ENCODE measurements at regions not wholly inside any gene's neighbourhood (a gene's known extent, or its start where the extent isn't known, plus 50 kb on each side); places are given as distances from the start of the nearest gene placed in this dataset.

DNA sequence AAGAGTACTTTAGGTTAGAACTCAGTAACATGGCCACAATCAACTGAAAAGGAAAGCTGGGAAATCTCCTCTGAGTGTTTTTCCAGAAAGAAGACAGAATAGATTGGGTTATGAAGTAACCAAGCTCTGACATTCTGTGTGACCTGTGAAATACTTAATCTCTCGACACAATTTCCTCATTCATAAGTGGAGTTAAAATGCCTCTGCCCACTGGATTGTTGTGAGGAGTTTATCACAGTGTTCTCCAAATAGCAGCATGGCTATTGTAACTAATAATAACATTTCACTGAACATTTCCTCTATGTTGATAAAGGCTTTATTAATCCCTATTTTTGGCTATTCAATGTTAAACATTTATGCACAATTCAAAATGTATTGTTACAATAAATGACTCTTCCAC, 311.0 kb downstream of the GABRB2 start:
- no peak for DNase-seq (ENCODE audit: extremely low spot score)
- POLR2A ChIA-PET: no interaction called here
- TF ChIP-seq ZNF384 (IDR thresholded peaks at IDR 0.05) (no peak), SP1 (IDR thresholded peaks at IDR 0.05) (no peak)
- CTCF ChIA-PET: no interaction called here

- ChIA-PET CTCF (no interaction called here), POLR2A (no interaction called here)
- DNase-seq (ENCODE audit: extremely low spot score): no peak
- no peak for TF ChIP-seq SP1 (IDR thresholded peaks at IDR 0.05)
- no peak for TF ChIP-seq CTBP1 (IDR thresholded peaks at IDR 0.05; ENCODE audit: borderline replicate concordance)
- TF ChIP-seq LEF1 (IDR thresholded peaks at IDR 0.05; ENCODE audit: borderline replicate concordance): no peak
- TF ChIP-seq FOXM1 (IDR thresholded peaks at IDR 0.05; ENCODE audit: borderline replicate concordance): no peak
- TF ChIP-seq L3MBTL2 (conservative IDR thresholded peaks at IDR 0.05): no peak
- no peak for TF ChIP-seq FOXK2 (IDR thresholded peaks at IDR 0.05)
- no peak for TF ChIP-seq ELF4 (IDR thresholded peaks at IDR 0.05)
- no peak for TF ChIP-seq TARDBP (IDR thresholded peaks at IDR 0.05)
- no peak for TF ChIP-seq NFRKB (IDR thresholded peaks at IDR 0.05)
- TF ChIP-seq, protein P1, sequence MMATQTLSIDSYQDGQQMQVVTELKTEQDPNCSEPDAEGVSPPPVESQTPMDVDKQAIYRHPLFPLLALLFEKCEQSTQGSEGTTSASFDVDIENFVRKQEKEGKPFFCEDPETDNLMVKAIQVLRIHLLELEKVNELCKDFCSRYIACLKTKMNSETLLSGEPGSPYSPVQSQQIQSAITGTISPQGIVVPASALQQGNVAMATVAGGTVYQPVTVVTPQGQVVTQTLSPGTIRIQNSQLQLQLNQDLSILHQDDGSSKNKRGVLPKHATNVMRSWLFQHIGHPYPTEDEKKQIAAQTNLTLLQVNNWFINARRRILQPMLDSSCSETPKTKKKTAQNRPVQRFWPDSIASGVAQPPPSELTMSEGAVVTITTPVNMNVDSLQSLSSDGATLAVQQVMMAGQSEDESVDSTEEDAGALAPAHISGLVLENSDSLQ (IDR thresholded peaks at IDR 0.05): no peak
- no peak for TF ChIP-seq HDGF (IDR thresholded peaks at IDR 0.05; ENCODE audit: borderline replicate concordance)
- TF ChIP-seq SUZ12 (IDR thresholded peaks at IDR 0.05): no peak
- no peak for TF ChIP-seq ZNF384 (IDR thresholded peaks at IDR 0.05)
- no peak for TF ChIP-seq ARNT (IDR thresholded peaks at IDR 0.05)
- TF ChIP-seq BHLHE40 (IDR thresholded peaks at IDR 0.05; ENCODE audit: borderline replicate concordance): no peak
- no peak for TF ChIP-seq FOXA1 (IDR thresholded peaks at IDR 0.05)
Observed at GRCh38 chr5:161233553-161233952, 313.0 kb downstream of the GABRB2 start.

- POLR2A ChIA-PET: no interaction called here
- no peak for TF ChIP-seq ELF4 (IDR thresholded peaks at IDR 0.05)
- TF ChIP-seq TARDBP (IDR thresholded peaks at IDR 0.05): no peak
- no peak for TF ChIP-seq SUZ12 (IDR thresholded peaks at IDR 0.05)
- TF ChIP-seq LEF1 (IDR thresholded peaks at IDR 0.05; ENCODE audit: borderline replicate concordance): no peak
- no peak for TF ChIP-seq HDGF (IDR thresholded peaks at IDR 0.05; ENCODE audit: borderline replicate concordance)
- no peak for TF ChIP-seq ARNT (IDR thresholded peaks at IDR 0.05)
- no peak for TF ChIP-seq FOXM1 (IDR thresholded peaks at IDR 0.05; ENCODE audit: borderline replicate concordance)
- TF ChIP-seq FOXK2 (IDR thresholded peaks at IDR 0.05): no peak
- TF ChIP-seq CTBP1 (IDR thresholded peaks at IDR 0.05; ENCODE audit: borderline replicate concordance): no peak
- no peak for TF ChIP-seq ZNF384 (IDR thresholded peaks at IDR 0.05)
- TF ChIP-seq L3MBTL2 (conservative IDR thresholded peaks at IDR 0.05): no peak
- no peak for TF ChIP-seq BHLHE40 (IDR thresholded peaks at IDR 0.05; ENCODE audit: borderline replicate concordance)
- no peak for TF ChIP-seq SP1 (IDR thresholded peaks at IDR 0.05)
- TF ChIP-seq, protein P1 (IDR thresholded peaks at IDR 0.05): no peak
- no peak for TF ChIP-seq NFRKB (IDR thresholded peaks at IDR 0.05)
- TF ChIP-seq FOXA1 (IDR thresholded peaks at IDR 0.05): no peak
- DNase-seq (ENCODE audit: extremely low spot score): no peak
- CTCF ChIA-PET: no interaction called here
Observed at GRCh38 chr5:161230221-161230620, 316.3 kb downstream of the GABRB2 start.

DNA sequence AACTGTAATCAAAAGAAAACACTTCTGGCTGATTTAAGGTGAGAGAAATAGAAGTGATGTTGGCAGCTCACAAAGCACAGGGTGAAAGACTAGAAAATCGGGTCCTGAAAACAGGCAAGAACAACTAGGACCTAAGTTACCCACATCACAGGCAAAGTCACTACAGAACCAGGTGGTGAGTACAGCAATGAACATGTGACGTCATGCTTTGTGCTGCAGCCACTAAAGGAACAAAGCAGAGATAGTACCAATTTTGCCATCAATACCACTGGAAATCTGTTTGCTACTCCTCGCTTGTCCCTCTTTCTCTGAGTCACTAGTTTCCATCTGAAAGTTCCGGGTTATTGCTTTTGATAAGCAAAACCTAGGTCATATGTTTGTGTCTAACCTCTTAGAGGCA, 326.7 kb downstream of the GABRB2 start:
- no peak for TF ChIP-seq FOXK2 (IDR thresholded peaks at IDR 0.05)
- TF ChIP-seq L3MBTL2 (conservative IDR thresholded peaks at IDR 0.05): no peak
- TF ChIP-seq NFRKB (IDR thresholded peaks at IDR 0.05): no peak
- no peak for TF ChIP-seq FOXA1 (IDR thresholded peaks at IDR 0.05)
- no peak for TF ChIP-seq LEF1 (IDR thresholded peaks at IDR 0.05; ENCODE audit: borderline replicate concordance)
- no peak for TF ChIP-seq HDGF (IDR thresholded peaks at IDR 0.05; ENCODE audit: borderline replicate concordance)
- no peak for TF ChIP-seq FOXM1 (IDR thresholded peaks at IDR 0.05; ENCODE audit: borderline replicate concordance)
- ChIA-PET POLR2A (no interaction called here), CTCF (no interaction called here)
- no peak for DNase-seq (ENCODE audit: extremely low spot score)

GRCh38 chr5:161216877-161217276, 329.6 kb downstream of the GABRB2 start:
- POLR2A ChIA-PET: no interaction called here
- TF ChIP-seq CTBP1 (IDR thresholded peaks at IDR 0.05; ENCODE audit: borderline replicate concordance): no peak
- TF ChIP-seq ZNF384 (IDR thresholded peaks at IDR 0.05): no peak
- TF ChIP-seq, protein P1 (IDR thresholded peaks at IDR 0.05): no peak
- no peak for TF ChIP-seq NFRKB (IDR thresholded peaks at IDR 0.05)
- TF ChIP-seq TARDBP (IDR thresholded peaks at IDR 0.05): no peak
- no peak for TF ChIP-seq L3MBTL2 (conservative IDR thresholded peaks at IDR 0.05)
- CTCF ChIA-PET: no interaction called here
- DNase-seq (ENCODE audit: extremely low spot score): no peak

DNA sequence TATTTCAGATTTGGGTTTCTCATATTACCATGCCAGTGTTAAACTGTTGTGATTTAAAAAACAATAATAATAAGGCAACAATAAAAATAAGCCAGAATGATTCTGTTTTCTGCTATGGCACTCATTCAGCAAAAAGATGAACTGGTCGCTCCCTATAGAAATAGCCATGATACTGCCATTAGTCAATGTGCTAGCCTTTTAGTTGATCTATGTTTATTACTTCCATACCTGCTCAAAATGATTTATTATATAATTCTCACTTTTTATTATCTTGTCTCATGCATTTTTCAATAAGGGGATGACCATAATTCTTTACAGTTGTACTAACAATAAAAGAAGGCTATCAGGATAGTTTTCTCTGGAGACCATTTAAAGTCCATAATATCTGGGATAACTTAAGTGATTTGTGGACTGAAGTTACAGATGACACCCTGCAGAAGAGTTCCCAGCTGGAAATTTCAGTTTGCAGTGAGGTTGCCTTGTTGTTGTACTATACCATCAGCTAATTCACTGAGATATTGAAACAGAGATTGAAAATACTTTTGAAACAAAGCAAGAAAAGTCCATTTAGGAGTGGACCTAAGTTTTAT, 334.3 kb downstream of the GABRB2 start:
- ChIA-PET POLR2A (no interaction called here), CTCF (no interaction called here)
- no peak for TF ChIP-seq TARDBP (IDR thresholded peaks at IDR 0.05)
- no peak for TF ChIP-seq NFRKB (IDR thresholded peaks at IDR 0.05)
- no peak for TF ChIP-seq SP1 (IDR thresholded peaks at IDR 0.05)
- no peak for TF ChIP-seq L3MBTL2 (conservative IDR thresholded peaks at IDR 0.05)
- no peak for TF ChIP-seq FOXK2 (IDR thresholded peaks at IDR 0.05)
- TF ChIP-seq ARNT (IDR thresholded peaks at IDR 0.05): no peak
- no peak for TF ChIP-seq FOXA1 (IDR thresholded peaks at IDR 0.05)
- TF ChIP-seq CTBP1 (IDR thresholded peaks at IDR 0.05; ENCODE audit: borderline replicate concordance): no peak
- TF ChIP-seq FOXM1 (IDR thresholded peaks at IDR 0.05; ENCODE audit: borderline replicate concordance): no peak
- no peak for TF ChIP-seq BHLHE40 (IDR thresholded peaks at IDR 0.05; ENCODE audit: borderline replicate concordance)
- TF ChIP-seq, protein P1 (IDR thresholded peaks at IDR 0.05): no peak
- no peak for TF ChIP-seq LEF1 (IDR thresholded peaks at IDR 0.05; ENCODE audit: borderline replicate concordance)
- TF ChIP-seq ELF4 (IDR thresholded peaks at IDR 0.05): no peak
- TF ChIP-seq SUZ12 (IDR thresholded peaks at IDR 0.05): no peak
- TF ChIP-seq ZNF384 (IDR thresholded peaks at IDR 0.05): no peak
- TF ChIP-seq HDGF (IDR thresholded peaks at IDR 0.05; ENCODE audit: borderline replicate concordance): no peak
- DNase-seq (ENCODE audit: extremely low spot score): no peak

Data from HEK293T (cell line).